GM19395 (cell line): ENCODE measurements at regions not wholly inside any gene's neighbourhood (a gene's known extent, or its start where the extent isn't known, plus 50 kb on each side); places are given as distances from the start of the nearest gene placed in this dataset.
"Not testable (repeated sequence)": the region's sequence is repeated elsewhere in the genome, so short reads cannot be mapped to it uniquely, and the experiment has no call there.

ENCODE experiments used
- ATAC-seq: cut with Tn5 transposase; IDR thresholded peaks from one replicate; pipeline ENCODE4 v1.9.1; 2021; ENCODE audit warnings: mild to moderate bottlenecking, moderate library complexity; ENCODE audit not compliant: unreplicated experiment

GRCh38 chr3:22730701-22731100, 472.4 kb upstream of the UBE2E2 start:
- no peak for ATAC-seq

- no peak for ATAC-seq
Observed at GRCh38 chr3:22731901-22732300, 471.2 kb upstream of the UBE2E2 start.

- no peak for ATAC-seq
Observed at GRCh38 chr3:22732641-22733040, 470.5 kb upstream of the UBE2E2 start.

GRCh38 chr3:22734207-22734606, 468.9 kb upstream of the UBE2E2 start:
- no peak for ATAC-seq

- no peak for ATAC-seq
Observed at GRCh38 chr3:22734756-22735155, 468.4 kb upstream of the UBE2E2 start.

- no peak for ATAC-seq
Observed at GRCh38 chr3:22735373-22735772, 467.8 kb upstream of the UBE2E2 start.

GRCh38 chr3:22743386-22743785, 459.7 kb upstream of the UBE2E2 start:
- ATAC-seq = not testable (repeated sequence)

- ATAC-seq = no peak
Observed at GRCh38 chr3:22745321-22745720, 457.8 kb upstream of the UBE2E2 start.

- no peak for ATAC-seq
Observed at GRCh38 chr3:22746221-22746620, 456.9 kb upstream of the UBE2E2 start.

GRCh38 chr3:22748453-22749045, 454.6 kb upstream of the UBE2E2 start:
- no peak for ATAC-seq

GRCh38 chr3:22759636-22760310, 443.4 kb upstream of the UBE2E2 start:
- no peak for ATAC-seq

- no peak for ATAC-seq
Observed at GRCh38 chr3:22765679-22766078, 437.4 kb upstream of the UBE2E2 start.

GRCh38 chr3:22777834-22778233, 425.3 kb upstream of the UBE2E2 start:
- no peak for ATAC-seq

- ATAC-seq = no peak
Observed at GRCh38 chr3:22779737-22780136, 423.4 kb upstream of the UBE2E2 start.

- ATAC-seq = no peak
Observed at GRCh38 chr3:22792533-22792932, 410.6 kb upstream of the UBE2E2 start.

GRCh38 chr3:22795917-22796316, 407.2 kb upstream of the UBE2E2 start:
- ATAC-seq = no peak

- no peak for ATAC-seq
Observed at GRCh38 chr3:22798461-22798860, 404.7 kb upstream of the UBE2E2 start.

- ATAC-seq = no peak
Observed at GRCh38 chr3:22819209-22819608, 383.9 kb upstream of the UBE2E2 start.

GRCh38 chr3:22835041-22835440, 368.1 kb upstream of the UBE2E2 start:
- ATAC-seq = no peak

GRCh38 chr3:22836131-22836530, 367.0 kb upstream of the UBE2E2 start:
- ATAC-seq = no peak

- ATAC-seq = no peak
Observed at GRCh38 chr3:22843854-22844253, 359.3 kb upstream of the UBE2E2 start.

GRCh38 chr3:22846566-22846965, 356.6 kb upstream of the UBE2E2 start:
- ATAC-seq = no peak

- ATAC-seq = not testable (repeated sequence)
Observed at GRCh38 chr3:22849583-22849982, 353.5 kb upstream of the UBE2E2 start.
